HuH-7 (cell line): ENCODE measurements at regions not wholly inside any gene's neighbourhood (a gene's known extent, or its start where the extent isn't known, plus 50 kb on each side); places are given as distances from the start of the nearest gene placed in this dataset.

Source experiments
- DNase-seq: peaks from one replicate; pipeline ENCODE4 v3.0.0; 2011; ENCODE audit warnings: low spot score

- no peak for DNase-seq
Observed at GRCh38 chr5:167644619-167645018, 646.8 kb upstream of the WWC1 start.

DNA sequence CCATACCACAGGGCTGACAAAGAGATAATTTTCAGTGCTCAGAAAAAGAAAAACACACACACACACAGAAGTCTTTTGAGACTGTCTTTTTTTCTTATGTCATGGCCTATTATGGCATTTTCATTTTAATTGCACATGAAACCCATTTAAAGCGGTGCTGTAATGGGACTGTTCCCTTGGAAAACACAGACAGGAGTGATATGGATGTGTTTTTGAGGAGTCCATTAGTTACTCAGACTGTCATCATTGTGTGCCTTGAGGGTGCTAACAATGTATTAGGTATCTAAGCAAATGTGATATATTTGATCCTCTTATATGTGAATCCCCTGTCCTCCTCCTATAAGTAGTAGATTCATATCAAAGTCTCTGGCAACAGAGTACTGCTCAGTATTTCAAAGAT is 642.0 kb upstream of the WWC1 start:
- no peak for DNase-seq

DNA sequence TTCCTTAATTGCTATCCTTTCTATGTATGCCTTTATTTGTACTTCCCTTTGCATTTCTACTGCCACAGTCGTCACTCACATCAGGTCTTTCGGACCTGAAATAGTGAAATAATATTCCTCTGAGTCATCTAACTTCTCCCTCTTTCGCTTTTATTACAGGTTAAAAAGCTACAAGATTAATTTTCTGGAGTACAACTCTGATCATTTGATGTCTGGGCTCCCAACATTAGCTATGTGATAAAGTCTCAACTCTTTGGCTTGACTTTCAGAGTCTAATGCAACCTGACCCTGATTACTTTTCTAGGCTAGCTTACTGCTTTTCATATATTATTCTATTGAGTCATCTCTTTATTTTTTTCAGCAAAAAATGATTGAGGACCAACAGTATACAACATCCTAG is 638.8 kb upstream of the WWC1 start:
- no peak for DNase-seq

DNA sequence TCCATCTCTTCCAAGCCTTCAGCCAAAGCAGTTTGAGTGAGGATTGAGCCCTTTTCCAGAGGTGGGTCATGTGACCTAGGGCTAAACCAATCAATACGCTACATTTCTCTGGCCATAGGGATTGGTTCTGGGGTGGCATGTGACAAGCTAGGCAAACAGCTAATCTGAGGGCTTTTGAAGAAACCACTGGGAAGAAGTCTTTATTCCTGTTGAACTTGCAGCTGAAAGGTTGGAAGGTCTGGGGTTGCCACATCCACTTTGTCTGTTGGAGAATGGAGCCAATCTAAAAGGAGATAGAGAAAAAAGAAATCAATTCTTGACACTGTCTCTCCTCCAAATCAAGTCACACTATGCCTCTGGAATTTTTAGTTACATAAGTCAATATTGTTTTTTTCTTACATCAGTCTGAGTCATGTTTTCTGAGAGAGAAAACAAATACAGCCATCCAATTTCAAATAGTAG is 637.8 kb upstream of the WWC1 start:
- DNase-seq, result no peak

GRCh38 chr5:167657016-167657415 is 634.4 kb upstream of the WWC1 start:
- no peak for DNase-seq

DNA sequence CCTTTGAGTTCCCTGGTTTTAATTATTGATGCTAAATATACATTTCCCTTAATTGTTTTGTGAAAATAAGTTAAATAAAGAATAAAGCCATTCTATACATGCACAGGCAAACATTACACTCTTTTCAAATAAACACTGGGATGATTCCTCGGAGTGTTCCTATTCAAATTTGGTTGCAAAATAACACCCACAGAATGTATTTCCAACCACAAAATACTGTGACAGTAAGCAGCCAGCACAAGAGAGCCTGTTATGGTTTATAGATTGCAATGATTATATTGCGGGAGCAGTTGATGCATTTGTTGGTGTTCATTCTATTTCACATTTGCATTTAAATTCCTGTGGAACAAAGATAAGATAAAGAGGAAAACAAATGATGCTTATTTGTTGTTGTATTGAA is 632.6 kb upstream of the WWC1 start:
- no peak for DNase-seq

GRCh38 chr5:167661605-167662004 is 629.8 kb upstream of the WWC1 start:
- DNase-seq, result no peak

DNA sequence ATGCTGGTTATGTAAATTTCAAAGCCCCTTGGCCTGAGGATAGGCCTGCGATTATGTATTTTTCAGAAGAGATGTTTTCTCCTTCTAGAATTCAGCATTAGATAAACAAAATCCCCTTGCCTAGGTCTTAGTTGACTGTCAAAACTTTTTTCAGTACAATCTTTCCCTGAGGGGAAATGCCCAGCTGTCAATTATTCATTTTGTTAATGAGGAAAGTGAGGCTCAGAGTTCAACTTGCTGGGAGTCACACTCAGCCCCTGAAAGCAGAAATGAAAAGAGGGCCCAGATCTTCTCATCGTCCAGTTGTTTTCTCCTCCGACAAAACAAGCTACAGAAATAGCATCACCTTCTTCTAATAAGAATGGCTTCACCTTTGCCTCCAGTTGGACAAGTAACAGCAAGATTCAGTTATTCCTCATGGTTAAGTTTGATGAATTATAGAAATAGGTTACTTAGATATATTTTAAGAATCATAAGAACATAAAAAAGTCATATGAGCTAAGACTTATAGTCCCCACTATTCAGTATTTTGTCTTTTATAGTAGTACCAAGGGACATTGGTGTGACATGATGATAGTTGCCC is 627.1 kb upstream of the WWC1 start:
- DNase-seq, result no peak

DNA sequence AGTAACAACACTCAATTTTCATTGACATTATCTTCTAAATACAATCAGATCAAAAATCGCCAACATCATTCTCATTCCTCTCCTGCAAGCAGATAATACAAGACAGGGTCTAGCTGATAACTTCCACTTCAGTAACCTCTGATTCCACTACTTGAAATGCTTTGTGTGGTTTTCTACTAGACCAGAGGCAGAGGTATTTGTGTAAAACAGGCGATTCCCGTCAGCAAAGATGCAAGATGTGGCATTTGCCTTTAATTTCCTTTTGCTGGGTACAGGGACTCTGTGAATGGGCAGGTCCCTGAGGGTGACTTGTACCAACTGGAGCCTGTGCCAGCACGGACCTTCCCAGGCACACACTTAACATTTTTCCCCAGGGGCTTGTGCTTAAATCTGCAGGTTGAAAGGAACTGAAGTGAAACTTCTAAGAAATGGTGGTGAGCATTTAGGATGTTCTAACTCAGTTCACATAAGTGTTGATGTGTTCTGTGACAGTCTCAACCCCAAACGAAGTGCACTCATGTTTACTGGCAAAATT is 625.5 kb upstream of the WWC1 start:
- no peak for DNase-seq

- DNase-seq, result no peak
Observed at GRCh38 chr5:167671176-167671575, 620.3 kb upstream of the WWC1 start.

- no peak for DNase-seq
Observed at GRCh38 chr5:167673942-167674341, 617.5 kb upstream of the WWC1 start.

- no peak for DNase-seq
Observed at GRCh38 chr5:167678481-167678880, 613.0 kb upstream of the WWC1 start.

DNA sequence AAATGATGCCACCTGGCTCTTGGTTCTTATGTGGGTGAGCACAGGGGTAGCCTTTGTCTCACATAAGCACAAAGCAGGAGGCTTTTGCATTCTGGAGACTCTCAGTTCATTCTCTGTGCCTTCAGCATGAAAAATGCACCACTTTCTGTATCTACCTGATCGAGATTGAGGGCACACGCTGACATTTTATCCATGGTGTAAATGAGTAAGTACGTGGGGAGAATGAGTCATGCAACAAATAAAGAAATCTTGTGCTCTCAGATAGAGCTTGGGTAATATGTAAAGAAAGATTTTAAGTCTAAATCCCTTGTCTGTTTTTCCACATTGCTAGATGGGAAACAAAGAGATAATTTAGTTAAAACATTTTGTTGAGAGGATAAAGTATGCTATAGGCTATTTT is 607.2 kb upstream of the WWC1 start:
- DNase-seq, result no peak

DNA sequence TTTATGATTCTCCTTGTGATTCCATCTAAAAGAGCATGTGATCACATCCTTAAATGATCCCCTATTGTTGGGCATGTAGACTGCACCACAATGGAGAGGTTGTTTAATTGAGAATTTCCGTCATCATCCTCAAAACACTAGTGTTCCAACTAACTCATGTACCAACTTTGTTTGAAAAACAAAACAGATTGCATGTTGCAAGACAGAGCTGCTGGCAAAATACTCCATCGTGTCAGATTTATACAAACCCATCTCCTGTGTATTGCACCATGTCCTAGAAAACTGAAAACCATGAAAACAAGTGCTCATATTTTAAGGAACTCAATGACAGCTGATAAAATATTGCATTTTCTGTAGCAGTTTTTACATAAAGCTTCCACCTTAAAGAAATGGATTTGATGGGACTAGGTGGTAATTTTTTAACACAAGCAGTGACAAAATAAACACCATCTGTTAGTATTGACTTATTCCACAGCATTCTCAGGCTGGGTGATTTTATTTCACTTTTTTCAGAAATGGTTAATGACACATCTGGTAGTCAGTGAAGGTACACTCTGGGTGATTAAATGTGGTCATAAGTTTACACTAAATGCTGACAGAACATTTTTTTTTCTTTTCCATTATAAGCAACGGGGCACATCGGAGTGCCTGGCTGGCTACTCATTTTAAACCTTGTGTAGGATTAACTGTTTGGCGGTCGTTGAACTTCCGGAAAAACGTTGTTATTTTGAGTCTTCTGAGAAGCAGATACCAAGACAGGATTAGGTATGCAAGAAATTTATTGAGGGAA is 602.9 kb upstream of the WWC1 start:
- DNase-seq, result no peak

DNA sequence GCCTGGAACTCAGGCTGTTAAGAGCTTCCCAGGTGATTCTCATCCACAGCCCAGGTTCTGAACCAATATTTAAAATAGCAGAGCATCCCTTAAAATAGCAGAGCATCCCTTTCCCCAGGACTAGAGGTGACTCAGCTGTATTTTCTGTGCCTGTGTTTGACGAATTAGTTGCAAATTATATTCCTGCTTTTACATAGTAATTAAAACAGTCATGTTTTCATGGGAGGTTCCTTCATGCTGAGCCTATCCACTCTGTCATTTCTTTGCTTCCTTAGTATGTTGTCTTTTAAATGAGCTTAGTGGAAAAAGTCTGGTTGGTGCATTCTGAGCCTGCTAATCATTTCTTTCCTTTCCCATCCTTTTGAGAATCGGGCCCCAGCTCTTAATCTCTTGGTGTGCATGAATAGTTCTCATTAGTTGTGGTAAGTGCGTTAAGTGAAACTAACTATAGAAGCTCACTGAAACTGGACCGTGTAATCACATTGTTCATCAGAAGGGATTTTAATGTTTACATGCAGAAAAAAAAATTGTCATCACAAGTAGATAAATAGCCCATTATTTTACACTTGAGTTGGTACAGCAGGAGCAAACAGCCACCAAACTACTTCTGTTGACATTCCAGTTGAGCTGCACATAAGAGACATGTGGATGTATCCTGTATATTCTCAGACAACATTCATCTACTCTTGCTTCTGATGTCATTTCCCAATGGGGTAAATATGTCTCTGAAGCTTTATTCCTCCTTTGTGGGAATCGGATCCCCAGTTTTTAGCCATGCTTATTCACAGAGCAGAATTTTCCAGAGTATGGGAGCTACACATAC is 596.9 kb upstream of the WWC1 start:
- DNase-seq, result no peak

- no peak for DNase-seq
Observed at GRCh38 chr5:167696558-167697314, 594.7 kb upstream of the WWC1 start.

GRCh38 chr5:167699432-167699831 is 592.0 kb upstream of the WWC1 start:
- DNase-seq, result no peak

- no peak for DNase-seq
Observed at GRCh38 chr5:167701051-167701450, 590.4 kb upstream of the WWC1 start.

DNA sequence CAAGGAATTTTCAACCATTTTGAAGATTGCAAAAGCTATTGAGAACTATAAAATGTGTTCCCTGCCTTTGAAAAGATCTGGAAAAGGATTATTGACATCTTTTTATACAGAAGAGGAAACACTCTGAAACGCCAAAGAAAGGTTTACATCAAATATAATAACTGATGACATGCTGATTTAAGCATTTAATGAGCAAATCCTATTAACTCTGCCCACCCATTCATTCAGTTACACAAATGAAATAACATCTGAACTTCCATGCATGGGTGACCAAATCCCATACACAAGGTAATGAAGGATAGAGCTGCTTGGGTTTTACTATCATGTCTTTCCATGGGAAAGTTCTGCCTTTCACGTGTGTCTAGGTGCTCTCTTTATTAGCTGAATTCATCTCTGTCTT is 589.4 kb upstream of the WWC1 start:
- no peak for DNase-seq

DNA sequence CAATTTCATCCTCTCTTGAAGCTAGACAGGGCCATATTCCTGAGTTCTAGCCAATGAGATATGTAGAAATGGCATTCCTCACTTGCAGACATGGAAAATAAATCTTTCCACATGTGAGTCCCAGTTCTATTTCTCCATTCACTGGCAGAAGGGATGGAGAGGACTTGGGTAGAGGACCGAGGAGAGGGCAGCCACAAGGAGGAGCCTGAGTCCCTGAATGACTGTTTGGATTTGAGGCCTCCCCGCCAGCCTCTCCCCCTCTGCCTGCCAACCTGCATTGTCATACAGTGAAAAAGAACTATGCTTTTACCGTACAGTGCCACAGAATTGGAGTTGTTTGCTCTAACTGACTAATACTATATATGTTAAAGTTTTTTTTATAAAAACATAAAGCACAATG is 583.0 kb upstream of the WWC1 start:
- no peak for DNase-seq

- DNase-seq, result no peak
Observed at GRCh38 chr5:167709625-167710024, 581.8 kb upstream of the WWC1 start.

DNA sequence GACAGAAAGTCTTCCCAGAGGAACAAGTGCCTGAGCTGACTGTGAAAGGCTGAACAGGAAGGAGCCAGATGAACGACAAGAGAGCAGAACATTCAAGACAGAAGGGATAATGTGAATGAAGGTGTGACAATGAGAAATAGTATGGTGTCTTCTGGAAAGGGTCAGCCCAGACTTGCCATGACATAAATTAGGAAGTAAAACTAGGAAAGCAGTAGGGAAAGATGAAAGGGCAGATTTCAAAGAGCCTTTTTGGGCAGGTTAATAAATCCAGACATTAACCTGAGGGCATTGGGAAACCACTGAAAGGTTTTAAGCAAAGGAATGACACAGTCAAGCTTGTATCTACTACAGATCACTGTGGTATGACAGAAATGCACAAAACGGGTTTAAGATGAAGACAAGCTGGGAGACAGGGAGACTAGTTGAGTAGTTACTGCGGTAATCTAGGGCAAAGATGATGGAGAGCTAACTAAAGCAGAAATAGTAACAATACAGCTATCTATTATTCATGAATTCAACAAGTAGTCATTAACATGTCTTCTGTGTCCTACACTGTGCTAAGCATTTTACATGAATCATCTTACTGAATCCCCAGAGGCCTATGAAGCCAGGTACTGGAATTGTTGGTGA is 580.9 kb upstream of the WWC1 start:
- DNase-seq, result no peak
